ENCODE measurements at regions not wholly inside any gene's neighbourhood (a gene's known extent, or its start where the extent isn't known, plus 50 kb on each side); places are given as distances from the start of the nearest gene placed in this dataset.

DNA sequence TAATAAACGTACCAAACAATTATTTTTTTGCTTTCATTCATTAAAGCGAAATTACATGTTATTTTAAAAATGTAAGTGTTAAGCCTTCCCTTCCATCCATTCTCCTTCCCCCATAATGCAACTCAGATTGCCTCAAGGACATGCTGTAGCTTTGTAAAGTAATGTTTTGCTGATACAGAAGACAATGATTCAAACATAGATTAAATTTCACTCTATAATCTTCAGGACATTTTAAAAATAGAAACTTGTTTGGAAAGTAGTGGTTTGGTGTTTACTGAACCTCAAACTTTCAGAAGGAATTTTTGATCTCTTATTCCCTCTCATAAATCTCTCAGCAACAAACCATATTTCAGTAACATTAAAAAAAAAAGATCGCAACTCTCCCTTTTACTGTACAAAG lies 350.9 kb upstream of the HSF2 start:
- TF ChIP-seq JUN (IDR thresholded peaks at IDR 0.05), result no peak
- no peak for TF ChIP-seq ZFP36 (IDR thresholded peaks at IDR 0.05; ENCODE audit: borderline replicate concordance, partially characterized antibody)
- TF ChIP-seq, protein P1, sequence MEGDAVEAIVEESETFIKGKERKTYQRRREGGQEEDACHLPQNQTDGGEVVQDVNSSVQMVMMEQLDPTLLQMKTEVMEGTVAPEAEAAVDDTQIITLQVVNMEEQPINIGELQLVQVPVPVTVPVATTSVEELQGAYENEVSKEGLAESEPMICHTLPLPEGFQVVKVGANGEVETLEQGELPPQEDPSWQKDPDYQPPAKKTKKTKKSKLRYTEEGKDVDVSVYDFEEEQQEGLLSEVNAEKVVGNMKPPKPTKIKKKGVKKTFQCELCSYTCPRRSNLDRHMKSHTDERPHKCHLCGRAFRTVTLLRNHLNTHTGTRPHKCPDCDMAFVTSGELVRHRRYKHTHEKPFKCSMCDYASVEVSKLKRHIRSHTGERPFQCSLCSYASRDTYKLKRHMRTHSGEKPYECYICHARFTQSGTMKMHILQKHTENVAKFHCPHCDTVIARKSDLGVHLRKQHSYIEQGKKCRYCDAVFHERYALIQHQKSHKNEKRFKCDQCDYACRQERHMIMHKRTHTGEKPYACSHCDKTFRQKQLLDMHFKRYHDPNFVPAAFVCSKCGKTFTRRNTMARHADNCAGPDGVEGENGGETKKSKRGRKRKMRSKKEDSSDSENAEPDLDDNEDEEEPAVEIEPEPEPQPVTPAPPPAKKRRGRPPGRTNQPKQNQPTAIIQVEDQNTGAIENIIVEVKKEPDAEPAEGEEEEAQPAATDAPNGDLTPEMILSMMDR (IDR thresholded peaks at IDR 0.05), result no peak
- TF ChIP-seq CHD2 (IDR thresholded peaks at IDR 0.05; ENCODE audit: low read length, partially characterized antibody), result no peak
- TF ChIP-seq NFE2L2 (conservative IDR thresholded peaks at IDR 0.05; ENCODE audit: low read length), result no peak
- TF ChIP-seq MAZ (IDR thresholded peaks at IDR 0.05; ENCODE audit: borderline replicate concordance, low read depth, low read length), result no peak
- TF ChIP-seq, protein P2, sequence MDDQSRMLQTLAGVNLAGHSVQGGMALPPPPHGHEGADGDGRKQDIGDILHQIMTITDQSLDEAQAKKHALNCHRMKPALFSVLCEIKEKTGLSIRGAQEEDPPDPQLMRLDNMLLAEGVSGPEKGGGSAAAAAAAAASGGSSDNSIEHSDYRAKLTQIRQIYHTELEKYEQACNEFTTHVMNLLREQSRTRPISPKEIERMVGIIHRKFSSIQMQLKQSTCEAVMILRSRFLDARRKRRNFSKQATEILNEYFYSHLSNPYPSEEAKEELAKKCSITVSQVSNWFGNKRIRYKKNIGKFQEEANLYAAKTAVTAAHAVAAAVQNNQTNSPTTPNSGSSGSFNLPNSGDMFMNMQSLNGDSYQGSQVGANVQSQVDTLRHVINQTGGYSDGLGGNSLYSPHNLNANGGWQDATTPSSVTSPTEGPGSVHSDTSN (IDR thresholded peaks at IDR 0.05), result no peak

Measured in A549 (cell line).